ENCODE measurements at regions not wholly inside any gene's neighbourhood (a gene's known extent, or its start where the extent isn't known, plus 50 kb on each side); places are given as distances from the start of the nearest gene placed in this dataset.

- TF ChIP-seq RAD21 (IDR thresholded peaks at IDR 0.05 in 1 of 2, conservative IDR thresholded peaks at IDR 0.05 in 1 of 2; ENCODE audit: low read depth in 2 of 2, low read length in 2 of 2) (no peak), BCL11A (IDR thresholded peaks at IDR 0.05; ENCODE audit: low read depth in 2 of 2, low read length in 2 of 2) (no peak), NANOG (IDR thresholded peaks at IDR 0.05; ENCODE audit: insufficient read depth, low read depth, low read length, poor library complexity, severe bottlenecking) (no peak), CBX8 (IDR thresholded peaks at IDR 0.05; ENCODE audit: borderline replicate concordance, low read depth, low read length) (no peak), KDM1A (IDR thresholded peaks at IDR 0.05; ENCODE audit: borderline replicate concordance, low read length) (no peak), POU5F1 (IDR thresholded peaks at IDR 0.05; ENCODE audit: low read depth, low read length) (no peak)
Measured at GRCh38 chr5:110925916-110926315, 145.6 kb upstream of the TSLP start (continued).
